ENCODE measurements at regions not wholly inside any gene's neighbourhood (a gene's known extent, or its start where the extent isn't known, plus 50 kb on each side); places are given as distances from the start of the nearest gene placed in this dataset.
"Not testable (repeated sequence)": the region's sequence is repeated elsewhere in the genome, so short reads cannot be mapped to it uniquely, and the experiment has no call there.

- no peak for DNase-seq (ENCODE audit: low read depth, low spot score)
- CTCF ChIA-PET: interaction anchor here (0.5 kb wide), 1 partner anchor 119 kb away, joined by 7 read pairs; no protein-coding TSS in a partner anchor
- H3K4me3 ChIP-seq (ENCODE audit: low read depth, low read length): no peak overlapping the region
Observed at GRCh38 chr7:91431601-91432000, 167.4 kb downstream of the FZD1 start.

DNA sequence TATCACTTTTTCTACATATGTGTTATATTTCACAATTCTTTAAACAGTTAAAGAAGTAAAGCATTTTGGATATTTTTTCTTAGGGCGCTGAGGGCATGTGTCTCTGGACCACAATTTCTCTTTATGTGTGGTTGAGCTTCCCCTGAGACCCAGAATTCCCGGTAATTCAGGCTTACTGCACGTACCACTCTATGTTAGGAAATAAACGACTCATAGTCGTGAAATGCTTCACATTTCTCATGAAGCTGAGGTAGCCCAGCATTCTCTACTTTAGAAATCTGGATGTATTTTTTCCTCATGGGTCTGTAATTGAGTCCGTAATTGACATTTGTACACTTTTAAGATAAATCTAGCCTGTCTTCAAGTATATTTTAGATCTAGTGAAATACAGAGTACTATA, 170.6 kb downstream of the FZD1 start:
- no peaks in the 10 kb centered on the region for H3K27me3 ChIP-seq (ENCODE audit: control insufficient read depth, insufficient read depth, low read length)
- TF ChIP-seq CTCF (IDR thresholded peaks at IDR 0.05; ENCODE audit: low read depth, low read length): no peak
- no peak for DNase-seq (ENCODE audit: low read depth, low spot score)
- ChIA-PET CTCF (no interaction called here), POLR2A (no interaction called here)
- H3K27ac ChIP-seq (ENCODE audit: low read depth, low read length): no peak overlapping the region
- H3K9me3 ChIP-seq (ENCODE audit: control insufficient read depth, insufficient read depth, low read length): no peaks in the 10 kb centered on the region
- H3K4me3 ChIP-seq (ENCODE audit: low read depth, low read length): no peak overlapping the region

More at GRCh38 chr7:91431601-91432000, 167.4 kb downstream of the FZD1 start:
- H3K27ac ChIP-seq (ENCODE audit: low read depth, low read length): no peak overlapping the region
- POLR2A ChIA-PET: no interaction called here
- no peaks in the 10 kb centered on the region for H3K27me3 ChIP-seq (ENCODE audit: control insufficient read depth, insufficient read depth, low read length)
- no peak for TF ChIP-seq CTCF (IDR thresholded peaks at IDR 0.05; ENCODE audit: low read depth, low read length)
- H3K9me3 ChIP-seq (ENCODE audit: control insufficient read depth, insufficient read depth, low read length): no peaks in the 10 kb centered on the region

GRCh38 chr7:91435381-91436059, 171.3 kb downstream of the FZD1 start:
- DNase-seq (ENCODE audit: low read depth, low spot score): no peak
- Histone ChIP-seq H3K9me3 (ENCODE audit: control insufficient read depth, insufficient read depth, low read length) (no peaks in the 10 kb centered on the region), H3K4me3 (ENCODE audit: low read depth, low read length) (no peak overlapping the region), H3K27ac (ENCODE audit: low read depth, low read length) (no peak overlapping the region), H3K27me3 (ENCODE audit: control insufficient read depth, insufficient read depth, low read length) (no peaks in the 10 kb centered on the region)
- CTCF ChIA-PET: interaction anchor here (0.9 kb wide), 1 partner anchor 9 kb away, joined by 3 read pairs; no protein-coding TSS in a partner anchor
- TF ChIP-seq CTCF (IDR thresholded peaks at IDR 0.05; ENCODE audit: low read depth, low read length): no peak
- POLR2A ChIA-PET: no interaction called here

DNA sequence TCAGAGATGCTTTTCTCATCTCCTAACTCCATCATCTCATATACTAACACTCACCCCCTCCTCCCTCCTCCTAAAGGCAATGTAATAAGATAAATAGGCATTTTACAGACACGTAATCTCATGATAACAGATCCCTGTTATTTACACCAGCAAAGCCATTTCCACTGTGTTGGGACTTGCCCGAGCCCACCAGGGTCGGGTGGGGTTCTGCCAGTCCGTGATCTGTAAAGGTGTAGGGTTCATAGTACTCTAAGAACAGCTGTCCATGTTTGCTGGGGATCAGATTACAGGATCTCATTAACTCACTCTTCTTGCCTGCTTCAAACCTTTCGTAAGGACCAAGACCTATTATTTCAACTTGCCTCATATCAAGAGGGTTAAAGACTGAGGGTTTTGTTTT, 172.4 kb downstream of the FZD1 start:
- DNase-seq (ENCODE audit: low read depth, low spot score): no peak
- no peak for TF ChIP-seq CTCF (IDR thresholded peaks at IDR 0.05; ENCODE audit: low read depth, low read length)

DNA sequence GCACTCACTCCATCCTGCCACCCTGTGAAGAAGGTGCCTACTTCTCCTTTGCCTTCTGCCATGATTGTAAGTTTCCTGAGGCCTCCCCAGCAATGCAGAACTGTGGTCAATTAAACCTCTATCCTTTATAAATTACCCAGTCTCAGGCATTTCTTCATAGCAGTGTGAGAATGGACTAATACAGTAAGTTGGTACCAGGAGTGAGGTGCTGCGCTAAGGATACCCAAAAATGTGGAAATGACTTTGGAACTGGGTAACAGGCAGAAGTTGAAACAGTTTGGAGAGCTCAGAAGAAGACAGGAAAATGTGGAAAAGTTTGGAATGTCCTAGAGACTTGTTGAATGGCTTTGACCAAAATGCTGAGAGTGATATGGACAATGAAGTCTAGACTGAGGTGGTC, 176.0 kb downstream of the FZD1 start:
- H3K27me3 ChIP-seq (ENCODE audit: control insufficient read depth, insufficient read depth, low read length); CTCF ChIA-PET; H3K9me3 ChIP-seq (ENCODE audit: control insufficient read depth, insufficient read depth, low read length); DNase-seq (ENCODE audit: low read depth, low spot score); POLR2A ChIA-PET; H3K27ac ChIP-seq (ENCODE audit: low read depth, low read length); H3K4me3 ChIP-seq (ENCODE audit: low read depth, low read length): not testable (repeated sequence)

More for the DNA sequence above, 172.4 kb downstream of the FZD1 start:
- H3K27me3 ChIP-seq (ENCODE audit: control insufficient read depth, insufficient read depth, low read length): no peaks in the 10 kb centered on the region
- no peaks in the 10 kb centered on the region for H3K9me3 ChIP-seq (ENCODE audit: control insufficient read depth, insufficient read depth, low read length)
- ChIA-PET POLR2A (no interaction called here), CTCF (interaction anchor here (0.9 kb wide), 1 partner anchor 10 kb away, joined by 3 read pairs; no protein-coding TSS in a partner anchor)
- H3K27ac ChIP-seq (ENCODE audit: low read depth, low read length): no peak overlapping the region
- H3K4me3 ChIP-seq (ENCODE audit: low read depth, low read length): no peak overlapping the region

Data from AG04450 (cell line).